Right atrium auricular region (tissue), 2 donors: ENCODE measurements at regions not wholly inside any gene's neighbourhood (a gene's known extent, or its start where the extent isn't known, plus 50 kb on each side); places are given as distances from the start of the nearest gene placed in this dataset.

Experiments
- DNase-seq: peaks from one replicate; pipeline ENCODE4 v3.0.0-alpha.2; 2019; ENCODE audit warnings: low spot score
- H3K27ac ChIP-seq, 2 donors: fragments of 200-600 bp; sonication (generic); 1 replicate in 1 of 2; 2 replicates in 1 of 2; pipeline ENCODE4 v1.5.1; 2016 to 2019
- H3K27me3 ChIP-seq, 2 donors: fragments of 200-600 bp; sonication (generic); one replicate each; pipeline versions ENCODE4 v1.5.1 to v1.6.0; 2017 to 2019
- H3K36me3 ChIP-seq: fragments of 200-600 bp; sonication (generic); one replicate; pipeline ENCODE4 v1.5.1; 2016
- H3K4me1 ChIP-seq, 2 donors: fragments of 200-600 bp; sonication (generic); one replicate each; pipeline versions ENCODE4 v1.5.1 to v1.6.0; 2017 to 2019
- H3K4me3 ChIP-seq, 2 donors: fragments of 200-600 bp; sonication (generic); 1 replicate in 1 of 2; 2 replicates in 1 of 2; pipeline ENCODE4 v1.5.1; 2017 to 2019; ENCODE audit warnings: mild to moderate bottlenecking in 1 of 2, moderate library complexity in 1 of 2
- H3K9me3 ChIP-seq, 2 donors: fragments of 200-600 bp; sonication (generic); one replicate each; pipeline ENCODE4 v1.5.1; 2019
- CTCF ChIP-seq, 2 donors: fragments of 200-600 bp; sonication (generic); IDR thresholded peaks; one replicate each; pipeline ENCODE4 v1.5.1; 2019; ENCODE audit warnings: antibody characterized with exemption in 2 of 2

GRCh38 chr2:103103678-103104077, 341.8 kb downstream of the TMEM182 start:
- Histone ChIP-seq H3K36me3 (no peaks in the 10 kb centered on the region), H3K9me3 (no peaks in the 10 kb centered on the region)

GRCh38 chr2:103119352-103119751, 357.5 kb downstream of the TMEM182 start:
- Histone ChIP-seq H3K4me1 (no peaks in the 10 kb centered on the region), H3K4me3 (no peak overlapping the region), H3K9me3 (no peaks in the 10 kb centered on the region), H3K27me3 (no peaks in the 10 kb centered on the region), H3K36me3 (no peaks in the 10 kb centered on the region), H3K27ac (no peak overlapping the region)
- no peak for TF ChIP-seq CTCF (IDR thresholded peaks at IDR 0.05)
- no peak for DNase-seq

More at GRCh38 chr2:103103678-103104077, 341.8 kb downstream of the TMEM182 start:
- no peak for TF ChIP-seq CTCF (IDR thresholded peaks at IDR 0.05)
- no peaks in the 10 kb centered on the region for H3K4me1 ChIP-seq
- H3K4me3 ChIP-seq = no peak overlapping the region
- DNase-seq = no peak
- H3K27ac ChIP-seq = no peak overlapping the region
- H3K27me3 ChIP-seq = no peaks in the 10 kb centered on the region

GRCh38 chr2:103121106-103121505, 359.3 kb downstream of the TMEM182 start:
- Histone ChIP-seq H3K4me3 (no peak overlapping the region), H3K27ac (no peak overlapping the region), H3K36me3 (no peaks in the 10 kb centered on the region), H3K4me1 (no peaks in the 10 kb centered on the region), H3K27me3 (no peaks in the 10 kb centered on the region), H3K9me3 (no peaks in the 10 kb centered on the region)
- no peak for DNase-seq
- no peak for TF ChIP-seq CTCF (IDR thresholded peaks at IDR 0.05)

GRCh38 chr2:103123516-103123915, 361.7 kb downstream of the TMEM182 start:
- no peaks in the 10 kb centered on the region for H3K36me3 ChIP-seq
- DNase-seq = no peak
- no peaks in the 10 kb centered on the region for H3K9me3 ChIP-seq
- H3K27ac ChIP-seq = no peak overlapping the region
- no peak for TF ChIP-seq CTCF (IDR thresholded peaks at IDR 0.05)
- no peaks in the 10 kb centered on the region for H3K4me1 ChIP-seq
- no peaks in the 10 kb centered on the region for H3K27me3 ChIP-seq
- no peak overlapping the region for H3K4me3 ChIP-seq

GRCh38 chr2:103130857-103131256, 369.0 kb downstream of the TMEM182 start:
- Histone ChIP-seq H3K36me3 (no peaks in the 10 kb centered on the region), H3K27ac (no peak overlapping the region), H3K9me3 (no peaks in the 10 kb centered on the region), H3K27me3 (no peaks in the 10 kb centered on the region), H3K4me3 (no peak overlapping the region), H3K4me1 (no peaks in the 10 kb centered on the region)
- TF ChIP-seq CTCF (IDR thresholded peaks at IDR 0.05) = no peak
- DNase-seq = no peak

GRCh38 chr2:103132536-103133217, 370.8 kb downstream of the TMEM182 start:
- H3K27me3 ChIP-seq = no peaks in the 10 kb centered on the region
- TF ChIP-seq CTCF (IDR thresholded peaks at IDR 0.05) = no peak

More at GRCh38 chr2:103132536-103133217, 370.8 kb downstream of the TMEM182 start:
- Histone ChIP-seq H3K4me3 (no peak overlapping the region), H3K36me3 (no peaks in the 10 kb centered on the region), H3K4me1 (no peaks in the 10 kb centered on the region), H3K27ac (no peak overlapping the region), H3K9me3 (no peaks in the 10 kb centered on the region)
- DNase-seq = no peak
